DND-41 (cell line): ENCODE measurements at regions not wholly inside any gene's neighbourhood (a gene's known extent, or its start where the extent isn't known, plus 50 kb on each side); places are given as distances from the start of the nearest gene placed in this dataset.
"Not testable (repeated sequence)": the region's sequence is repeated elsewhere in the genome, so short reads cannot be mapped to it uniquely, and the experiment has no call there.

Experiments
- EZH2 ChIP-seq: IDR thresholded peaks from 3 replicates; pipeline ENCODE4 v1.6.1; 2012; ENCODE audit warnings: borderline replicate concordance, low read depth, mild to moderate bottlenecking, moderate library complexity, low read length, inconsistent platforms; ENCODE audit not compliant: severe bottlenecking
- TF ChIP-seq, protein P1 (sequence below): IDR thresholded peaks from 2 replicates; pipeline ENCODE4 v1.5.1; 2012; ENCODE audit warnings: borderline replicate concordance, low read length, moderate library complexity, mild to moderate bottlenecking; ENCODE audit not compliant: poor library complexity, severe bottlenecking; ENCODE audit errors: extremely low read depth

GRCh38 chr6:167753281-167753680 lies 73.4 kb upstream of the AFDN start:
- TF ChIP-seq, protein P1, sequence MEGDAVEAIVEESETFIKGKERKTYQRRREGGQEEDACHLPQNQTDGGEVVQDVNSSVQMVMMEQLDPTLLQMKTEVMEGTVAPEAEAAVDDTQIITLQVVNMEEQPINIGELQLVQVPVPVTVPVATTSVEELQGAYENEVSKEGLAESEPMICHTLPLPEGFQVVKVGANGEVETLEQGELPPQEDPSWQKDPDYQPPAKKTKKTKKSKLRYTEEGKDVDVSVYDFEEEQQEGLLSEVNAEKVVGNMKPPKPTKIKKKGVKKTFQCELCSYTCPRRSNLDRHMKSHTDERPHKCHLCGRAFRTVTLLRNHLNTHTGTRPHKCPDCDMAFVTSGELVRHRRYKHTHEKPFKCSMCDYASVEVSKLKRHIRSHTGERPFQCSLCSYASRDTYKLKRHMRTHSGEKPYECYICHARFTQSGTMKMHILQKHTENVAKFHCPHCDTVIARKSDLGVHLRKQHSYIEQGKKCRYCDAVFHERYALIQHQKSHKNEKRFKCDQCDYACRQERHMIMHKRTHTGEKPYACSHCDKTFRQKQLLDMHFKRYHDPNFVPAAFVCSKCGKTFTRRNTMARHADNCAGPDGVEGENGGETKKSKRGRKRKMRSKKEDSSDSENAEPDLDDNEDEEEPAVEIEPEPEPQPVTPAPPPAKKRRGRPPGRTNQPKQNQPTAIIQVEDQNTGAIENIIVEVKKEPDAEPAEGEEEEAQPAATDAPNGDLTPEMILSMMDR, result not testable (repeated sequence)
- TF ChIP-seq EZH2, result not testable (repeated sequence)
